ENCODE measurements at regions not wholly inside any gene's neighbourhood (a gene's known extent, or its start where the extent isn't known, plus 50 kb on each side); places are given as distances from the start of the nearest gene placed in this dataset.

DNA sequence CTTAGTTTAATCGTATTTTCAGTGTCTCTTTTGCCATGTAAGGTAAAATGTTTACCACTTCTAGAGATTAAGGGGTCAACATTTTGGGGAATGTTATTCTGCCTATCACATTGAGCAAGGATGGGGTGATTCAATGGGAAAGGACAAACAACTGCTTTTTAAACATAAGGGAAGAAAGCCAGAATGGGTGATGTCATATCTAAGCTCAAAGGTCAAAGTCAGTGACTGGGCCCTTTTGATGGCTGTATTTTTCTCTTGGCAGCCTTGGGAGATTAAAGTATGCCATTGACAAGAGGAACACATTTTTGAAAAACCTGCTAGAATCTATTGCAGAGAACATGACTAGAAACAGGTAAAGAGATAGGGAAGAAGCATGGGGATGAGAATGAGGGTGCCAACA lies 477.3 kb upstream of the IRAK1BP1 start:
- TF ChIP-seq CTCF (IDR thresholded peaks at IDR 0.05) (no peak), POLR2A (IDR thresholded peaks at IDR 0.05) (no peak)
